ENCODE measurements at regions not wholly inside any gene's neighbourhood (a gene's known extent, or its start where the extent isn't known, plus 50 kb on each side); places are given as distances from the start of the nearest gene placed in this dataset.

DNA sequence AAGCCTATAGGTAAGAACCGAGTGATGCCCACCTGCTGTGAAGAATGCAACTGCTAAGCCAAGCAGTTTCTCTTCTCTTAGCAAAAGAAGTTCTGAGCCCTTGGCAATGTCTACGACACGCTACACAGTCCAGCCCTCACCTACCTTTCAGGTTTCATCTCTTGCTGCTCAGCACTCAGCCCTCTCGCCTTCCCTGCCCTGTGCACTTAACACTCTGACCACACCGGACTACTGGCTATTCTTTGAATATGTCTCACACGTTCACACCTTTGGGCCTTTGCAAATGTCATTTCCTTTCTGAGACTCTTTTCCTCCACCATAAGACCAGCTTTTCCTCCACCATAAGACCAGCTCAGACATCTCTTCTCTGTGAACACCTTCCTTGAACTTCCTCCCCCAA is 67.0 kb upstream of the ITGB1 start:
- TF ChIP-seq, protein P1, sequence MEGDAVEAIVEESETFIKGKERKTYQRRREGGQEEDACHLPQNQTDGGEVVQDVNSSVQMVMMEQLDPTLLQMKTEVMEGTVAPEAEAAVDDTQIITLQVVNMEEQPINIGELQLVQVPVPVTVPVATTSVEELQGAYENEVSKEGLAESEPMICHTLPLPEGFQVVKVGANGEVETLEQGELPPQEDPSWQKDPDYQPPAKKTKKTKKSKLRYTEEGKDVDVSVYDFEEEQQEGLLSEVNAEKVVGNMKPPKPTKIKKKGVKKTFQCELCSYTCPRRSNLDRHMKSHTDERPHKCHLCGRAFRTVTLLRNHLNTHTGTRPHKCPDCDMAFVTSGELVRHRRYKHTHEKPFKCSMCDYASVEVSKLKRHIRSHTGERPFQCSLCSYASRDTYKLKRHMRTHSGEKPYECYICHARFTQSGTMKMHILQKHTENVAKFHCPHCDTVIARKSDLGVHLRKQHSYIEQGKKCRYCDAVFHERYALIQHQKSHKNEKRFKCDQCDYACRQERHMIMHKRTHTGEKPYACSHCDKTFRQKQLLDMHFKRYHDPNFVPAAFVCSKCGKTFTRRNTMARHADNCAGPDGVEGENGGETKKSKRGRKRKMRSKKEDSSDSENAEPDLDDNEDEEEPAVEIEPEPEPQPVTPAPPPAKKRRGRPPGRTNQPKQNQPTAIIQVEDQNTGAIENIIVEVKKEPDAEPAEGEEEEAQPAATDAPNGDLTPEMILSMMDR (conservative IDR thresholded peaks at IDR 0.05; ENCODE audit: low read depth, low read length), result no peak
- no peak for TF ChIP-seq EZH2 (IDR thresholded peaks at IDR 0.05; ENCODE audit: low read length, unreplicated experiment)
- TF ChIP-seq EZH2phosphoT487 (IDR thresholded peaks at IDR 0.05; ENCODE audit: borderline replicate concordance, low read length), result no peak
